Spinal cord (tissue), 9 donors: ENCODE measurements at regions not wholly inside any gene's neighbourhood (a gene's known extent, or its start where the extent isn't known, plus 50 kb on each side); places are given as distances from the start of the nearest gene placed in this dataset.
"Not testable (repeated sequence)": the region's sequence is repeated elsewhere in the genome, so short reads cannot be mapped to it uniquely, and the experiment has no call there.

Source experiments
- DNase-seq, 6 donors: peaks; one replicate each; pipeline versions ENCODE4 v3.0.0 to v3.0.0-alpha.2; 2013 to 2015; ENCODE audit warnings: low spot score in 6 of 6, low read depth in 4 of 6
- H3K27ac ChIP-seq: one replicate; pipeline ENCODE4 v1.5.1; 2013; ENCODE audit warnings: low read depth, low read length, control low read depth
- H3K27me3 ChIP-seq: one replicate; pipeline ENCODE4 v1.6.1; 2013; ENCODE audit warnings: low read length; ENCODE audit not compliant: control insufficient read depth, insufficient read depth
- H3K36me3 ChIP-seq: one replicate; pipeline ENCODE4 v1.6.1; 2013; ENCODE audit warnings: low read length; ENCODE audit not compliant: control insufficient read depth, insufficient read depth
- H3K4me1 ChIP-seq: one replicate; pipeline ENCODE4 v1.6.1; 2013; ENCODE audit warnings: low read length; ENCODE audit not compliant: control insufficient read depth, insufficient read depth
- H3K4me3 ChIP-seq: one replicate; pipeline ENCODE4 v1.5.1; 2013; ENCODE audit warnings: low read depth, low read length, control low read depth
- H3K9me3 ChIP-seq: one replicate; pipeline ENCODE4 v1.6.1; 2013; ENCODE audit warnings: low read length; ENCODE audit not compliant: control insufficient read depth, insufficient read depth
- WGBS: methylation state at CpG from one replicate; pipeline ENCODE4 v1.1.5; 2013; ENCODE audit warnings: missing lambda C conversion rate; ENCODE audit not compliant: insufficient coverage; 5-methylcytosine and 5-hydroxymethylcytosine counted together
- donor health status: healthy.

DNA sequence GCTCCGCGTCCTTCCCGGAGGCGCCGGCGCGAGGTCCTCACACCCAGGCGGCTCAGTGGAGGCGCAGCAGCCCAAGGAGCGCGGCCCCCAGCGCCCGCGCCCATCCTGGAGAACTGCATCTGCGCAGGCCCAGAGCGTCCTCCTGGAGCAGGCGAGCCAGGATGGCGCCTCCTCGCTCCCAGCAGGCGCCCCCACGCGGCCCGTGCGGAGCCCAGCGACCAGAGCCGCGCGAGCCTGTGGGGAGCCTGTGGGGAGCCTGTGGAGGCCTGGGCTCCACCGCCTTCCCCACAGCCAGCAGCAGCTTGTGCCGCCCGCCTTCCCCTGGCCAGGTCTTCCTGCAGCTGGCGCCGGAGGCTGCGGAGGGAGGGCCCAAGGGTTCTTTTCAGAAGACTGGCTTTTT is 953.9 kb downstream of the TMEM121 start:
- not testable (repeated sequence) for H3K27ac ChIP-seq, DNase-seq, H3K4me3 ChIP-seq, H3K27me3 ChIP-seq, H3K36me3 ChIP-seq, H3K9me3 ChIP-seq, H3K4me1 ChIP-seq
- no CpG with 5 or more reads among the region's 34 CpGs for WGBS

DNA sequence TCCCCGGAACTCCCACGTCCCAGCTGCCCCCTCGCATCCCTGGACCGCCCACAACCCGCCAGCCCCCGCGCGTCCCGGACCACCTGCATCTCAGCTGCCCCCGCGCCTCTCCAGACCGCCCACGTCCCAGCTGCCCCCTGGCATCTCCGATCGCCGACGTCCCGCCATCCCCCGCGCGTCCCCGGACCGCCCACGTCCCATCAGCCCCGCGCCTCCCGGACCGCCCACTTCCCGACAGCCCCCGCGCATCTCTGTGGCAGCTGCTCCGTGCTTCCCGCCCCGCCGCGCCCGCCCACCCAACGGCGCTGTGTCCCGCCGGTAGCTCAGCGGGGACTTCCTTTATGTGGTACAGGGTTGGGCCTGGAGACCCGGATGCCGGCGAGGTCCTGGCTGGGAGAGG is 955.8 kb downstream of the TMEM121 start:
- not testable (repeated sequence) for H3K4me1 ChIP-seq, H3K36me3 ChIP-seq
- WGBS = no CpG with 5 or more reads among the region's 45 CpGs

DNA sequence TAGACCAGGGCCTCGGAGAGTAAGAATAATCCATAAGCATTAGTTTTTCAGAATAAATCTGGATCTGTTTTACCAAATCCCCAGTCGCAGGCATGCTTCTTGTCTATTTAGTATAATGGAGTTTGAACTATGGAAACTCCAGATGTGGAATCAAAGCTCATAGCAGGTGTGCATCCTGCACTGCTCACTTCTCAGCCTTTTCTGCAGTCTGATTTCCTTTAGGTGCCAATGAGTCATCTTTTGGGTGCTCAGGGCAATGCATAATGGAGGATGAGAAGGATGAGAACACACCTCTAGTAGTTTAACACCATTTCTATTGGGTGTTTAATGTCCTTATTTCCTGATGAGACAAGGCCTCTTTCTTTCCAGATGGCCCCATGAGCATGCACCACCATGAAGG is 961.2 kb downstream of the TMEM121 start:
- Histone ChIP-seq H3K27ac (no peak overlapping the region), H3K9me3 (peaks cover 8% of the 10 kb centered on the region), H3K36me3 (no peaks in the 10 kb centered on the region), H3K4me1 (no peaks in the 10 kb centered on the region), H3K4me3 (no peak overlapping the region), H3K27me3 (no peaks in the 10 kb centered on the region)
- no peak for DNase-seq
- WGBS = 50% methylated on average over 1 of the region's 2 CpGs

More for the DNA sequence above, 955.8 kb downstream of the TMEM121 start:
- not testable (repeated sequence) for H3K27ac ChIP-seq, DNase-seq, H3K4me3 ChIP-seq, H3K9me3 ChIP-seq, H3K27me3 ChIP-seq

DNA sequence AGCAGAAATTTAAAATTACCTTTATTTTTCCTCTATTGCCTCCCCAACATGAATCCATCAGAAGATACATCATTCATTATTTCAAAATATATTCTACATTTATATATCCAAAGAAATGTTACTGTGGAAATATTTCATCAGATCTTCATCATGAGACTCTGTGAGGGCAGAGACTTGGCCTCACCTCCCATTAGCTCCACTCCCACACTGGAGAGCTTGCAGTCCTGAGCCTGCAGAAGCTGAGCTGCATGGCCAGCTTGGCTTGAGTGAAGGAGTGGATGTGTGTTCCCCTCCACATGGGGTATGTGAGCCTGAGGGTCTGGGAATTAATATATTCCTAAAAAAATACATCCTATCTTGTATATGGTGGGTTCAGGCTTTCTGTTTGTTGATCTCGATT is 961.9 kb downstream of the TMEM121 start:
- no peak overlapping the region for H3K4me3 ChIP-seq
- WGBS = no CpG with 5 or more reads among the region's 1 CpG
- DNase-seq = no peak
- H3K36me3 ChIP-seq = no peaks in the 10 kb centered on the region
- no peaks in the 10 kb centered on the region for H3K4me1 ChIP-seq
- no peaks in the 10 kb centered on the region for H3K27me3 ChIP-seq
- H3K9me3 ChIP-seq = peaks cover 8% of the 10 kb centered on the region
- no peak overlapping the region for H3K27ac ChIP-seq

DNA sequence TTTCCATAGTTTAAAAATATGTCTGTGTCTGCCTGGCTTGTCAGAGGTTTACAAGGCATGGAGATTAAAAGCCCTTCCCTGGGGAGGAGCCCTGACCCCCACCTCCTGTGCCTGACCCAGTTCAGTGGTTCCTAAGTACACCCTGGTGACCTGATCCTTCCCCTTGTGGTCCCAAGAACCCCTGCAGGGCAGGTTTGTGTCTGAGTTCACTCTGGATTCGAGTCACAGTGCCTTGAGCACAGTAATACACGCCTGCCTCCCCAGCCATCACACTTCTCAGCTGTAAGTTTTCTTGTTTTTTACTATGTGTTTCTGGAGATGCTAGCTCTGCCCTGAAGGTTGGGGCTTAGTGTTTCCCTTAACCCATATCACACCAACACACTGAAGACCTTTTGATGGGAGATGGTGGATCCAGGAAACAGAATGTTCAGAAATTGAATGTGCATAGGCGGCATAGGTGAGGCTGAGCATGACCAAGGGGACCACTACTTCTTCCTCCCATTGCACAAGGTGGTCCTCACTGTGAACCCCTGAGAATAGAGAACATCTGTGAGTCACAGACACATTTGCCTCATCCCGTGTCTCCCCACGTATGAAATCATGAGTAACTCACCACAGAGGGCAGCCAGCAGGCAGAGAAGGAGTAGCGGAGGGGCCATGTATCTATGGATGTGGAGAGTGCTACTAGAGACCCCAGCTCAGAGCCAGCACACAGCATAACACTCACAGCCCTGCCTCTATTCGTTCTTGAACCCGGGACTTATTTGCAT is 962.9 kb downstream of the TMEM121 start:
- Histone ChIP-seq H3K27me3 (no peaks in the 10 kb centered on the region), H3K27ac (no peak overlapping the region), H3K9me3 (peaks cover 8% of the 10 kb centered on the region), H3K4me1 (no peaks in the 10 kb centered on the region), H3K4me3 (no peak overlapping the region), H3K36me3 (no peaks in the 10 kb centered on the region)
- no peak for DNase-seq
- 71% methylated on average over 1 of the region's 8 CpGs for WGBS

DNA sequence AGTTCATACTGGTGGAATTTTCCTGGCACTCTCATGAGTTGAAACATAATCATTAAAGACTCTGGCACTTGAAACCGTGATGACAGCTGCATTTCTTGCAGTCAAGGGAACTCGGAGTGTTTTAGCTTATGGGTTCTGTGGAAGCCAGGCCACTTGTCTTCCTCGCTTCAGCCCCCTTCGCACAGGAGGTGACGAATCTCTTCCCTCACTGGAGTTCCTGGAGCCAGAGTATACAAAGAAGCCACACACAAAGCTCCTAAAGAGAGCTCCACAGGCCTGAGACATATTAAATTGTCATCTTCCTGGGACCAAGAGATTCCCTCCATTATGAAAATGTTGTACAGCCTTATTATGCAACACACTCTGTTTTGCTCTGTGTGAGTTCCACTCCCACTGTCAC is 964.1 kb downstream of the TMEM121 start:
- DNase-seq = no peak
- H3K9me3 ChIP-seq = peaks cover 9% of the 10 kb centered on the region
- H3K36me3 ChIP-seq = no peaks in the 10 kb centered on the region
- WGBS = 65% methylated on average over 5 of the region's 5 CpGs
- no peaks in the 10 kb centered on the region for H3K27me3 ChIP-seq
- no peaks in the 10 kb centered on the region for H3K4me1 ChIP-seq
- no peak overlapping the region for H3K4me3 ChIP-seq
- H3K27ac ChIP-seq = no peak overlapping the region

DNA sequence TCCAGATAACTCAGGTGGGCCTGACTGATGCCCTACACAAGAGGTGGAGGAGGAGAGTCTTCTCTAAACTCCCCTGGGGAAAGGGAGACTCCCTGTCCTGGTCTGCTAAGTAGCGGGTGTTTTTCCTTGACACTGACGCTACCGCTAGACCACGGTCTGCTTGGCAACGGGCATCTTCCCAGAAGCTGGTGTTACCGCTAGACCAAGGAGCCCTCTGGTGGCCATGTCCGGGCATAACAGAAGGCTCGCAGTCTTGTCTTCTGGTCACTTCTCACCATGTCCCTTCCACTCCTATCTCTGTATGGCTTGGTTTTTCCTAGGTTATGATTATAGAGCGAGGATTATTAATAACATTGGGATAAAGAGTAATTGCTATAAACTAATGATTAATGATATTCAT is 965.5 kb downstream of the TMEM121 start:
- 78% methylated on average over 6 of the region's 9 CpGs for WGBS
- Histone ChIP-seq H3K9me3 (peaks cover 9% of the 10 kb centered on the region), H3K27me3 (no peaks in the 10 kb centered on the region), H3K4me3 (no peak overlapping the region), H3K4me1 (no peaks in the 10 kb centered on the region), H3K36me3 (no peaks in the 10 kb centered on the region), H3K27ac (no peak overlapping the region)
- DNase-seq = no peak

DNA sequence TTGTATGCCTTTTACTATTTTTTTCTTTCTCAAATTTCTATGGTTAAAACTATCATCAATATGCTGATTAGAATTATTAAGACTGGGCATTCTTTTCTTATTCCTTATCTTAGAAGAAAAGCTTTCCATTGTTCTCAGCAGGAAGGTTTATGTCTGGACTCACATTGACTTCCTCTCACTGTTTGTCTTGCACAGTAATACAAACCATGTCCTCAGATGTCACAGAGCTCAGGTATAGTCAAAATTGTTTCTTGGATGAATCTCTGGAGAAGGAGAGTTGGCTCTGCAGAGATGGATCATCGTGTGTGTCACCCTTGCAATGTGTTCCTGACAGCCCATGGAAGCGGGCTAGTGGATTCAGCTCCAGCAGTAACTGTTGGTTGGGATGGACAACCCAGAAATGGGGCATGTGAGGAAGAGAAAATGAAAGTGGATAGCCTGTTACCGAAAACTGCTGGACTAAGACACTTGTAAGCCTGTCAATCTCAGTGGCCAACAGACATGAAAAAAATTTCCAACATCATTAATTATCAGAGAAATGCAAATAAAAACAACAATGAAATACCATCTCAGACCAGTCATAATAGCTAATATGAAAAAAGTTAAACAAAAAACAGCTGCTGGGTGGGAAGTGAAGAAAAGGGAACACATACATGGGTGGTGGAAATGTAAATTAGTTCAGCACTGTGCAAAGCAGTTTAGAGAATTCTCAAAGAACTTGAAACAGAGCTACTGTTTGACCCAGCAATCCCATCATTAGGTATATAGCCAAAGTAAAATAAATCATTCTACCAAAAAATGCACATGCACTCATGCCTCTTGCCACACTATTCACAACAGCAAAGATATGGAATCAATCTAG is 967.8 kb downstream of the TMEM121 start:
- no peak for DNase-seq

DNA sequence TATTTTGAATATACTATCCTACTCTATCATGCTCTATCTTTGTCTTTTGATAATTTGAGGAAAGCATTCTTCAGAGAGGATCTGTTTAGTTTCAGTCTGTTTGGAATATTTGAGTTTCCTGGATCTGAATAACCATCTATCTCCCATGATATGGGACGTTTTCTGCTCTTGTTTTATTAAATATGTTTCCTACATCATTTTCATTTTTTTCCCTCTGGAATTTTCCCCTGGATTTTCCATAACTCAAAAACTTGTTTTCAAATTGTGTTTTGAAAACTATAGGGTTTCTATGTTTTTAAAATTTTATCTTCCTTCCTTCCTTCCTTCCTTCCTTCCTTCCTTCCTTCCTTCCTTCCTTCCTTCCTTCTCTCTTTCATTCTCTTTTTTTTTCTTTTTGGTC is 974.2 kb downstream of the TMEM121 start:
- Histone ChIP-seq H3K9me3 (peaks cover 2% of the 10 kb centered on the region), H3K27ac (no peak overlapping the region), H3K4me3 (no peak overlapping the region), H3K27me3 (no peaks in the 10 kb centered on the region), H3K4me1 (no peaks in the 10 kb centered on the region), H3K36me3 (no peaks in the 10 kb centered on the region)
- no CpG with 5 or more reads among the region's 1 CpG for WGBS
- DNase-seq = no peak

More for the DNA sequence above, 967.8 kb downstream of the TMEM121 start:
- Histone ChIP-seq H3K4me3 (no peak overlapping the region), H3K27ac (no peak overlapping the region), H3K36me3 (no peaks in the 10 kb centered on the region), H3K9me3 (peaks cover 7% of the 10 kb centered on the region), H3K27me3 (no peaks in the 10 kb centered on the region), H3K4me1 (no peaks in the 10 kb centered on the region)
- WGBS = 28% methylated on average over 2 of the region's 3 CpGs

DNA sequence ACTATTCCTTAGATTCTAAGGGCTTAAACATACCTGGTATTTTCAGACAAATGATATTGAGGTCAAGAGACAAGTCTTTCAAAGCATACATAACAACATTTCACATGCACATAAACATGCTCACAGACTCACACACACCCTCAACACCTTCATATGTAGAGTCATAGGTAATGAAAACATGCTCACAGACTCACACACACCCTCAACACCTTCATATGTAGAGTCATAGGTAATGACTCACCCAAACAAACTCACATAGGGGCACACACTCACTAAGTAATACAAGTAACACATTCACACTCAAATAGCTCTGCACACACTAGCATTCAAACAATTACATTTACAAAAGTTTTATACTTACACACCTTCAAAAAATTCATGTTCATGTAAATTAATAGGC is 975.5 kb downstream of the TMEM121 start:
- no peaks in the 10 kb centered on the region for H3K36me3 ChIP-seq
- no peaks in the 10 kb centered on the region for H3K27me3 ChIP-seq
- no peak overlapping the region for H3K4me3 ChIP-seq
- DNase-seq = no peak
- no peaks in the 10 kb centered on the region for H3K4me1 ChIP-seq
- H3K9me3 ChIP-seq = peaks cover 2% of the 10 kb centered on the region
- no peak overlapping the region for H3K27ac ChIP-seq
